Kidney (tissue), 13 donors: ENCODE measurements at regions not wholly inside any gene's neighbourhood (a gene's known extent, or its start where the extent isn't known, plus 50 kb on each side); places are given as distances from the start of the nearest gene placed in this dataset.
A peak's percentile ranks its signal among the peaks of the same experiment; 100 is the strongest.

ENCODE experiments used
- DNase-seq, 5 donors: peaks; one replicate each; pipeline ENCODE4 v3.0.0-alpha.2; 2013 to 2020
- FAIRE-seq: peaks from 2 replicates; lab custom pipeline; 2012; peaks lifted over from hg19 to GRCh38; lab: Jason Lieb, UNC
- H3K27ac ChIP-seq, 2 donors: one replicate each; pipeline ENCODE4 v1.7.0; 2013; ENCODE audit warnings: low read depth in 2 of 2, low read length in 2 of 2, inconsistent platforms in 1 of 2
- H3K27me3 ChIP-seq: one replicate; pipeline ENCODE4 v1.7.1; 2013; ENCODE audit warnings: low read length, inconsistent platforms; ENCODE audit not compliant: control insufficient read depth, insufficient read depth
- H3K36me3 ChIP-seq, 3 donors: one replicate each; pipeline versions ENCODE4 v1.7.0 to v1.7.1; 2013; ENCODE audit warnings: low read length in 3 of 3, control low read depth in 1 of 3, inconsistent platforms in 1 of 3; ENCODE audit not compliant: insufficient read depth in 3 of 3, control insufficient read depth in 2 of 3
- H3K4me1 ChIP-seq, 3 donors: one replicate each; pipeline versions ENCODE4 v1.7.0 to v1.7.1; 2013; ENCODE audit warnings: low read length in 3 of 3, inconsistent platforms in 1 of 3, low read depth in 1 of 3; ENCODE audit not compliant: control insufficient read depth in 2 of 3, insufficient read depth in 2 of 3
- H3K4me3 ChIP-seq, 3 donors: one replicate each; pipeline versions ENCODE4 v1.7.0 to v1.8.1; 2013; ENCODE audit warnings: low read length in 3 of 3, control low read depth in 1 of 3, inconsistent platforms in 1 of 3
- H3K9ac ChIP-seq, 3 donors: one replicate each; pipeline versions ENCODE4 v1.7.0 to v1.7.1; 2013; ENCODE audit warnings: low read length in 3 of 3, control low read depth in 1 of 3, inconsistent platforms in 1 of 3
- H3K9me3 ChIP-seq, 3 donors: one replicate each; pipeline versions ENCODE4 v1.7.0 to v1.7.1; 2013; ENCODE audit warnings: low read length in 3 of 3, control low read depth in 1 of 3, inconsistent platforms in 1 of 3; ENCODE audit not compliant: control insufficient read depth in 2 of 3, insufficient read depth in 1 of 3
- CTCF ChIP-seq: IDR thresholded peaks from 3 replicates; pipeline ENCODE4 v1.5.1; 2012; ENCODE audit warnings: mild to moderate bottlenecking, moderate library complexity, borderline replicate concordance; ENCODE audit not compliant: insufficient read depth; ENCODE audit errors: extremely low read depth
- intact Hi-C: fragments of 100-400 bp; cut with DNase I; formaldehyde crosslinking; loops from one replicate; pipeline ENCODE4 v1.11.1; 2022
- donor health status: control.
- donor health status: control.
- donor health status: control.
- donor health status: control.
- donor health status: control.
- donor health status: DM: yes; HTN: yes; CAD: no.
- donor health status: Normal renal cell carcinoma (clear cell type).

- no peak for TF ChIP-seq CTCF
- no peaks in the 10 kb centered on the region for H3K27me3 ChIP-seq
- FAIRE-seq (no peak), DNase-seq (peak in 4 of 5 donors; percentile 16 to 72 (median 21))
- H3K4me3 ChIP-seq: no peak overlapping the region
- no peaks in the 10 kb centered on the region for H3K4me1 ChIP-seq
- intact Hi-C loops: no loop called here
- no peak overlapping the region for H3K27ac ChIP-seq
- no peaks in the 10 kb centered on the region for H3K36me3 ChIP-seq
- no peaks in the 10 kb centered on the region for H3K9me3 ChIP-seq
- no peak overlapping the region for H3K9ac ChIP-seq
Observed at GRCh38 chr21:32917362-32918135, 108.2 kb upstream of the OLIG2 start.

GRCh38 chr21:32918478-32919120, 107.1 kb upstream of the OLIG2 start:
- Histone ChIP-seq H3K9ac (no peak overlapping the region), H3K36me3 (no peaks in the 10 kb centered on the region), H3K27ac (no peak overlapping the region), H3K9me3 (no peaks in the 10 kb centered on the region), H3K4me3 (no peak overlapping the region), H3K4me1 (no peaks in the 10 kb centered on the region), H3K27me3 (no peaks in the 10 kb centered on the region)
- DNase-seq (peak in 2 of 5 donors; percentile 22 to 23), FAIRE-seq (no peak)
- intact Hi-C loops: no loop called here
- no peak for TF ChIP-seq CTCF

- TF ChIP-seq CTCF: no peak
- H3K36me3 ChIP-seq: no peaks in the 10 kb centered on the region
- no peak for DNase-seq
- FAIRE-seq: no peak
- no peaks in the 10 kb centered on the region for H3K9me3 ChIP-seq
- intact Hi-C loops: no loop called here
- H3K27ac ChIP-seq: no peak overlapping the region
- no peak overlapping the region for H3K9ac ChIP-seq
- H3K27me3 ChIP-seq: no peaks in the 10 kb centered on the region
- no peaks in the 10 kb centered on the region for H3K4me1 ChIP-seq
- H3K4me3 ChIP-seq: no peak overlapping the region
Observed at GRCh38 chr21:32920474-32920873, 105.3 kb upstream of the OLIG2 start.
